CD1c-positive myeloid dendritic cell (primary cell): ENCODE measurements at regions not wholly inside any gene's neighbourhood (a gene's known extent, or its start where the extent isn't known, plus 50 kb on each side); places are given as distances from the start of the nearest gene placed in this dataset.
"Not testable (repeated sequence)": the region's sequence is repeated elsewhere in the genome, so short reads cannot be mapped to it uniquely, and the experiment has no call there.

Experiments
- DNase-seq: peaks from one replicate; pipeline ENCODE4 v3.0.0-alpha.2; 2016; ENCODE audit errors: extremely low spot score

DNA sequence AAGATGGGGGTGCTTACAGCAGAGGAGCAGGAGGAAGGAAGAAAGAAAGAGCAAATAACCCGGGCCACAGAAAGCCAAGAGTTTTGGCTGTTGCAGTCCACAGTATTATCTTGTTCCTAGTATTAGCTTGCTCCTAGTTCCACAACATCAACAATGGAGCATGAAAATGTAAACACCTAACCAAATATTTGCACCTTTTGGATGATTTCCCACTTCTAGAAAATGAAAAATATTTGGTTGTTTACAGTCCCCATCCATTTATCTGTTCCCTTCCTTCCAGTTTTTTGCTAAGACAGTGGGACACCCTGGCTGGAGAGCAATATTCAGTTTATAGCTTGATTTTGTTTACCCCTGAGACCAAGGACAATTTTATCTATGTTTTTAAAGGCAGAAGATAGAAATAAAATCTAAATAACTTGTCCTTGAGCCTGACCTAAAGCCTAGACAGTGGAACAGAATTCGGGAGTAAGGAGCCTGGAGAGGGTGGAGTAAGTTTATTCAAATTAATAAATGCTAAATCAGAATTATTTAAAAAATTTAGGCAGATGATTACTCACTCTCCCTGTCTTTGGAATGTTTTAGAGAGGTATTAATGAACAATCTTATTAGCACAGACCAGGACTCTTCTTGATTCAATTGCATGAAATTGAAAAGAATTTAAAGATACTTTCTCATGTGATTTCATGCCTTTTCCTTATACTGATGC, 51.6 kb downstream of the RESF1 start:
- no peak for DNase-seq

GRCh38 chr12:32012249-32012785, 53.1 kb downstream of the RESF1 start:
- DNase-seq: no peak

GRCh38 chr12:32015036-32015435, 55.8 kb downstream of the RESF1 start:
- no peak for DNase-seq

GRCh38 chr12:32016680-32017482, 57.7 kb downstream of the RESF1 start:
- no peak for DNase-seq

- DNase-seq: no peak
Observed at GRCh38 chr12:32021346-32021773, 62.1 kb downstream of the RESF1 start.

DNA sequence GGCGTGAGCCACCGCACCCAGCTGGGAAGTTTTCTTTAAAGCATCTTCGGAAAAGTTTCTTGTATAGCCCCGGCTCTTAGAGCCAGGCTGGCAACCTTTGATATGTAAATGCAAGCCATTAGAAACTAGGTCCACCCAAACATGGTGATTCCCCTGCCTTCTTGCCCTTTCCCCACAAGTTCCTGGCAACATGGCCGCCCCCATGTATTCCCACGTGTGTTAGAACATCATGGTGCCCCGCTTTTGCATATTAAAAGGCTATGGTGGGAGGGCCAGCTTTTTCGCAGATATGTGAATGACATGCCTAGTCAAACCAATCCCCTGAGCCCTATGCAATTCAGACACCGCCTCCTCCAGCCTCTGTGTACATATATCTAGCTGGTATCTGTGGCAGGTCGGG, 63.2 kb downstream of the RESF1 start:
- DNase-seq: not testable (repeated sequence)

DNA sequence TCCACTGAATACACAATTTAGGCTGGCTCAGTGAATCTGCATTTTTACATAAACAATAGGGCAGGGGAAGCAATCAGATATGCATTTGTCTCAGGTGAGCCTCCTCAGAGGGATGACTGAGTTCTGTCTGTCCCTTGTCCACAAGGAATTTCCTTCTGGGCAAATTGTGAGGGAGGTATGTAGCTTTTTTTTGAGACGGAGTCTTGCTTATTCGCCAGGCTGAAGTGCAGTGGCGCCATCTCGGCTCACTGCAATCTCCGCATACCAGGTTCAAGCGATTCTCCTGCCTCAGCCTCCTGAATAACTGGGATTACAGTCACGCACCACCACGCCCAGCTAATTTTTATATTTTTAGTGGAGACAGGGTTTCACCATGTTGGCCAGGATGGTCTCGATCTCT, 64.6 kb downstream of the RESF1 start:
- not testable (repeated sequence) for DNase-seq

DNA sequence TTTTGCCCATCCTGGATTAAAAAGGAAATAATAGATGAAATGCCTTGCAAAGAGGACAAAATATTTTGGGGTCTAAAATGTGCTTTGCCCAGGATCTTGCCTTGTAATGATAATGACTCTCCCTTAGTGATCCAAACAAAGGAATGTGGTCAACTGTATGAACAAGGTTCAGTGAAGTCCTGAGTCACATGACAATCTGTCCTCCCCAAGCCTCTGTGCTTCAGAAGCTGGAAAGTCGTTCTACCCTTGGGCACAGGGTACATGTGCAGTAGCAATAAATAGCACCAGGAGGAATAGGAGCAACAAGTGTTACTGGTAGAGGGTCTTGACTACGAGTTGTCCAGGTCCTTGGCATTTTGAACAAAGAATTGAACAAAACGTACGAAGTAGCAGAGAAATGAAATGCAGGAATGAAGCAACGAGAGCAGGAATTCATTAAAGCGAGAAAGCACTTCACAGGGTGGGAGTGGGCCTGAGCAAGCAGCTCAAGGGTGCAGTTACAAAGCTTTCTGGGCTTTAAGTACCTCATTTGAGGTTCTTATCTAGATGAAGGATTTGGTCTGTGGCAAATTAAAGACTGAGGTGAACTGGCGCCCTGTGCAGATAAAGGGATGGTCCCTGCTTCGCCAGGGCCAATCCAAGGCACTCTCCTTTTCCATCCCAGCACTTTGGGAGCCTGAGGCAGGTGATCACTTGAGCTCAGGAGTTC, 65.8 kb downstream of the RESF1 start:
- DNase-seq: no peak

DNA sequence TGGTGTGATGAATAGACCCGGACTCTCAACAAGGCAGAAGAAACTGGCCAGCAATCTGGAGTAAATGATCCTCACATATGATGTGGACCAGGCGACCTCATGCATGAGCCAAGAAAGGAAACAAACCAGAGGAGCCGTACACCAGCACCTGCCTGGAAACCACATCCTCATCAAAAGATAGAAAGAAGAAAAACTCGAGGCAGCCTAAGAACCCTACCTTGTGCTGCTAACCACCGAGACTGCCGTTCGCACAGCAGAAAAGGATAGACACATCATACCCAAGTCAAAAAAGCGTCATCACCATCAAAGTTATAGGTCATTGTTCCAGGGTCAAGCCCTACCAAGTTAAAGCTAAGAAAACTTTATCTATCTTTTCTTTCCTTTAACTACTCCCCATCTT, 66.7 kb downstream of the RESF1 start:
- peak; percentile 6 for DNase-seq

DNA sequence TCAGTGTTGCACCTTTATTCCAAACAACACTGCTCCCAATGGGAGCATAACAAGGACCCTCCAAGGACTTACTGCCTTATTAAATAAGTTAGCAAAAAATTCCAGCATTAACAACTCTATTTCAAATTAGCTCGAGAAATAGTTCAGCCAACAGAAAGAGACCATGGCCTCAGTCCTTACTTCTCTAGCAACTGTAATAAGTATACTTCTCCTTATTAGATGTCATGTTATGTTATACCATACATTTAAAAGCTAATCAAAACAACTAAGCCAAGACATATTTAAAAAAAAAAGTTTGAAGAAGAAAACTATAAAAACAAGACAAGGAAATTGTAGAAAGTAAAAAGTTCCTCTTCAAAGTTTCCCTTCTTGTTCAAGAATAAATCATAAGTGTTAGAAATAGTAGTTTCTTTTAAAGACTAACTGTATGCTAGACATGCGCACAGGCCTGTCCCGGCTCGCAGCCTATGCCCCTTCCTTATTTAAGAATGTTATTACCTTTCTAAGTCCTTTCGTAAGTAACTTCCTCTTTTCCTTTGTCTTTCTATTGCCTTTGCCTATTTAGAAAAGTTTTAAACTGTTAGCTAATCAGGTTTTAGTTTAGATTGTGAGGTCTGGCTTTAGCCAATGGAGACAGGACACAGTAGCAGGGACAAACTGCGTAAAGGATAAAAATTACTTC, 68.6 kb downstream of the RESF1 start:
- DNase-seq: peak; percentile 18

DNA sequence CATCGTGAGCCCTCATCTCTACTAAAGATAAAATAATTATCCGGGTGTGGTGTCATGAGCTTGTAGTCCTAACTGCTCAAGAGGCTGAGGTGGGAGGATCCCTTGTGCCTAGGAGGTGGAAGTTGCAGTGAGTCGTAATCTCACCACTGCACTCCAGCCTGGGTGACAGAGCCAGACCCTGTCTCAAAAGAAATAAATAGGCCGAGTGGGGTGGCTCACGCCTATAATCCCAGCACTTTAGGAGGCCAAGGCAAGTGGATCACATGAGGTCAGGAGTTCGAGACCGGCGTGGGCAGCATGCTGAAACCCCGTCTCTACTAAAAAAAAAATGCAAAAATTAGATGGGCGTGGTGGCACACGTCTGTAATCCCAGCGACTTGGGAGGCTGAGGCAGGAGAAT, 70.9 kb downstream of the RESF1 start:
- DNase-seq: no peak

DNA sequence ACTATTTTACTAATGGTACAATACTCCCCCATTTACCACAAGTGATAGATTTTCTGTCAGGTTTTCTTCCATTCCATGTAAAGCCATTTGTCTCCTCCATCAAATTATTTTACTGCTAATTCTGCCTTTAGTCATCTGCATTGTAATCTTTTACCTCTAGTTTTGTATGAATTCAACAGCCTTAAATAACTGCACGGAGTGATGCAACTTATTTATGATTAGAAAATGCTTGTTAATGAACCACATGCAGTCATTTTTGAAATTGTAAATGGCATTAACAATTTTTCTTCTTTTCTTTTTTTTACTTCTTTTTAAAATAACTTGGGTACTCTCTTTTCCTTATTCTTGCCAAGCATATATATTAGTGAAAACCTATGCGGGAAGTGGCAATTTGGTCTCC, 71.5 kb downstream of the RESF1 start:
- DNase-seq: no peak

GRCh38 chr12:32031109-32031508, 71.9 kb downstream of the RESF1 start:
- DNase-seq: no peak

DNA sequence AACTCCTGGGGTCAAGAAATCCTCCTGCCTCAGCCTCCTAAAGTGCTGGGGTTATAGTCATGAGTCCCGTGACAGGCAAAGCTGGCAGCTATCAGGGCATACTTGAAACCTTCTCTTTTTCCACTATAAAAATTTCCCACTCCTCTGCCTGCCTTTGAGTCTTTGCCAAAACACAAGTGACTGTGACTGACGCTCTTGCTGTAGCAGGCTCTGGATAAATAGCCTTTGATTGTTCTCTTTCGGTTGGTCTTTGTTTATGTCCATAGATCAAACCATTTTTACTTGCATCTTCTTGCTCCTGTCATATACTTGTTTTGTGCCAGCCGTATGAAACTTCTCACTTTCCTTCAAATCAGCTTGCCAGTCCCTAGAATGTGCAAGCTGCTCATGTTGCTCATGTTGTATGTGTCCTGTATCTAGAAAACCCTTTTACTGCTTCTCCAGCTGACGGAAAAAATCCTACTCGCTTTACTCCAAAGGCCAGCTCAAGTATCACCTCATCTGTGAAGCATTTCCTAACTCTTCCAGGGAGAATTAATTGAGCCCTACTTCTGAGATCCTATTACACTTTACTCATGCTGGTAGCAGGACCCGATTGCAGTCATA, 73.1 kb downstream of the RESF1 start:
- no peak for DNase-seq

DNA sequence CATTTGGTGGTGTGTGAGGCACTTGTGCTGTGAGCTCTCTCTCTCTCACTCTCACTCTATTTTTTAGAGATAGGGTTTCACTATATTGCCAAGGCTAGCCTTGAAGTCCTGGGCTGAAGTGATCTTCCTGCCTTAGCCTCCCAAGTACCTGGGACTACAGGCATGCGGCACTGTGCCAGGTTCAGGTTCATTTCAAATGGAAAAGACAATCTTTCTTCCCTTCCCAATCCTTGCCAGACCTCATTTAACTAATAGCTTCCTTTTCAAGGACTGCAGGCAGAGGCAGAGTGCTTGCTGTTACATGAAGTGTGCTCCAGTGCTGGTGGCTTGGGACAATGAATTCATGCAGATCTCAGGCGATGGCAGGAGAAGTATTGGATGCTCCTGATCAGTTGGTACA, 73.2 kb upstream of the BICD1 start:
- DNase-seq: no peak

DNA sequence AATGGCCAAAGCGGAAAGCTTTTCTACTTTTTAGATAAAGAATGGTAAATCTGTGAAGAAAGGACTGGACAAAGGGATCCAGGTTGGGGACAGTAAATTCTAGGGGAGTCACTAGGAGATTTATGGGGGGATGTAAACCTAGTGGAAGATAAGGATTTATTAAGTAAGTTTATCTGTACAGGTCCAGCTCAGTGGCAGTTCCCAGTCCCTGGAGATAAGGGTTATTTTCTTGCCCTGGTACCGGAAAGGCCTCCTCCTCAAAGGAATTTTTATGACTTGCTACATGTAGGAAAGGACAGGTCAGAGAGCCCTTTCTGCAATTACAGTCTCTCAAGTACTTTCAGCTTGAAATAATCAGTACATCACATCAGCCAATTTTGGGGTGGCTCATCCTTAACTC, 72.6 kb upstream of the BICD1 start:
- no peak for DNase-seq

GRCh38 chr12:32036477-32037263, 70.0 kb upstream of the BICD1 start:
- DNase-seq: no peak

GRCh38 chr12:32039347-32039746, 67.3 kb upstream of the BICD1 start:
- no peak for DNase-seq

DNA sequence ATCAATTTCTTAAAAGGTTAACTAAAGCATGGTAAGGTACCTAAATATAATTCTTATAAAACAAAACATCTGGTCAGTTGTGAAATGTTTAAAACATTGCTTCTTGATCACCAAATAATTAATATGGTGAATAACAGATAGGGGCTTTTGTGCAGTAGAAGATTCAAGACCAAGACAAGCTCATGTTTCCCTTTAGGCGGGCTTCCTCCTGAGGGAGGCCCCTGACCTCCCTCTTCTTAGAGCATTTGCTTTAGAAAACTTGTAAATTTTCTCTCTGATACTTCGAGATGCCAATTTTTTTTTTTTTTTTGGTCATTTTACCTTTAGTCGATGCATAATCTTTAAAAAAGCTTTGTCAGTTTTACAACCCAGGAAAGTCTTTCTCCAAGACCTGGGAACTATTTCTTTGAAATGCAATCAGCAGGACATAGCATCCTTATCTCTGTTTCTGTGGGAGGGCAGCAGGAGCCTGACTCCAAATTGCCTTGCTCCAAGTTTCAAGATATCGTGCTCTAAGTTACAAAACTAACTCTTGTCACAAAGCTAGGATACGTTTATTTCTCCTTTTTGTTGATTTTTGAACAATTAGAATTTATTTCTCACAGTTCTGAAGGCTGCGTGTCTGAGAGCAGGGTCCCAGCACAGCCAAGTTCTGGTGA, 66.6 kb upstream of the BICD1 start:
- no peak for DNase-seq

DNA sequence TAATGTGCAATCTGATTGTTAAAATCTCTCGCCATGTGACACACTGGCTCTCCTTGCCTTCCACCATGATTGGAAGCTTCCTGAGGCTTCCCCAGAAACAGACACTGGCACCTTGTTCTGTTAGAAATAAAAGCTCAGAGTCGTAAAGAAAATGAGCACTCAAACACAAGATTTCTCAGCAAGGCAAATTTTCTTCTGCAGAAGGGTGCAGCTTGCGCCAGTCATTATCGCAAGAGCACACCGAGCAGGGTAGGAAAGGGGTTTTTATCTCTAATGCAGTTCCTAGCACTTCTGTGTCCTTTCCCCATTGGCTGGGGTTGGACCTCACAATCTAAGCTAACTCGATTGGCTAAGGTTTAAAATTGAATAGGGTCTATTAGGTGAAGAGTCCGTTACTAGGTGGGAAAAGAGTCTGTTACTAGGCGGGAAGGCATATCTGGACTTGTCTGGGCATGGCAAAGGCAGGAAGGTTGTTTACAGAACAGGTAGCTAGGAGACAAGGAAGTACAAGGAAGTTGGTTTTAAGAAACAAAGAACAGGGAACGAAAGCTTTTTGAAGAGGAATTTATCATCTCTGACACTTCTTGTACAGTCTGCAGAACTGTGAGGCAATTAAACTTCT, 62.6 kb upstream of the BICD1 start:
- no peak for DNase-seq
